OCI-LY1 (cell line): ENCODE measurements at regions not wholly inside any gene's neighbourhood (a gene's known extent, or its start where the extent isn't known, plus 50 kb on each side); places are given as distances from the start of the nearest gene placed in this dataset.

Experiments used
- H2AFZ ChIP-seq: fragments of 200-600 bp; sonication (generic), shearing (Covaris generic); 2 replicates; pipeline ENCODE4 v1.6.0; 2014; ENCODE audit warnings: antibody characterized with exemption, mild to moderate bottlenecking, low read length
- H3F3A ChIP-seq: fragments of 200-600 bp; sonication (generic), shearing (Covaris generic); 2 replicates; pipeline ENCODE4 v1.6.0; 2014; ENCODE audit warnings: mild to moderate bottlenecking, antibody characterized with exemption, low read length, moderate library complexity; ENCODE audit not compliant: insufficient read depth
- H3K27ac ChIP-seq: fragments of 200-600 bp; sonication (generic); 2 replicates; pipeline ENCODE4 v1.5.1; 2014; ENCODE audit warnings: low read length, mixed run types, mild to moderate bottlenecking, low read depth; ENCODE audit not compliant: poor library complexity, severe bottlenecking
- H3K27me3 ChIP-seq: fragments of 200-600 bp; sonication (generic); 2 replicates; pipeline ENCODE4 v1.6.0; 2014; ENCODE audit warnings: antibody characterized with exemption, mild to moderate bottlenecking, low read length, moderate library complexity; ENCODE audit not compliant: insufficient read depth
- H3K36me3 ChIP-seq: fragments of 200-600 bp; sonication (generic); 2 replicates; pipeline ENCODE4 v1.6.1; 2014; ENCODE audit warnings: mild to moderate bottlenecking, antibody characterized with exemption, low read length, moderate library complexity, mixed read lengths; ENCODE audit not compliant: insufficient read depth
- H3K4me1 ChIP-seq: fragments of 200-600 bp; sonication (generic); 2 replicates; pipeline ENCODE4 v1.5.1; 2014; ENCODE audit warnings: mild to moderate bottlenecking, low read length, moderate library complexity; ENCODE audit not compliant: insufficient read depth, severe bottlenecking
- H3K4me2 ChIP-seq: fragments of 200-600 bp; sonication (generic), shearing (Covaris generic); 2 replicates; pipeline ENCODE4 v1.6.1; 2014; ENCODE audit warnings: low read length
- H3K4me3 ChIP-seq: fragments of 200-600 bp; sonication (generic); 2 replicates; pipeline ENCODE4 v1.5.1; 2014; ENCODE audit warnings: low read length, low read depth, mild to moderate bottlenecking, mixed read lengths; ENCODE audit not compliant: poor library complexity, severe bottlenecking
- H3K79me2 ChIP-seq: fragments of 200-600 bp; shearing (Covaris generic); 2 replicates; pipeline ENCODE4 v1.6.1; 2016; ENCODE audit warnings: mixed run types, low read length, mixed read lengths; ENCODE audit not compliant: insufficient read depth
- H3K9ac ChIP-seq: fragments of 200-600 bp; sonication (generic), shearing (Covaris generic); 2 replicates; pipeline ENCODE4 v1.6.1; 2014; ENCODE audit warnings: mild to moderate bottlenecking, low read length, mixed read lengths
- H3K9me2 ChIP-seq: fragments of 200-600 bp; sonication (generic), shearing (Covaris generic); 2 replicates; pipeline ENCODE4 v1.6.1; 2014; ENCODE audit warnings: low read depth, mild to moderate bottlenecking, low read length, mixed read lengths
- H3K9me3 ChIP-seq: fragments of 200-600 bp; shearing (Covaris generic); 2 replicates; pipeline ENCODE4 v1.6.1; 2014; ENCODE audit warnings: low read length, mixed read lengths
- H4K20me1 ChIP-seq: fragments of 200-600 bp; sonication (generic), shearing (Covaris generic); 2 replicates; pipeline ENCODE4 v1.6.0; 2016; ENCODE audit warnings: mild to moderate bottlenecking, low read length; ENCODE audit not compliant: insufficient read depth
- CTCF ChIP-seq: fragments of 200-600 bp; sonication (generic), shearing (Covaris generic); IDR thresholded peaks from 2 replicates; pipeline ENCODE4 v1.5.1; 2017; ENCODE audit warnings: mild to moderate bottlenecking, antibody characterized with exemption, low read length, moderate library complexity, mixed read lengths
- EZH2 ChIP-seq: fragments of 200-600 bp; sonication (generic), shearing (Covaris generic); IDR thresholded peaks from 2 replicates; pipeline ENCODE4 v1.8.0; 2017; ENCODE audit warnings: borderline replicate concordance, mixed run types, mild to moderate bottlenecking, antibody characterized with exemption, low read length, moderate library complexity, mixed read lengths

DNA sequence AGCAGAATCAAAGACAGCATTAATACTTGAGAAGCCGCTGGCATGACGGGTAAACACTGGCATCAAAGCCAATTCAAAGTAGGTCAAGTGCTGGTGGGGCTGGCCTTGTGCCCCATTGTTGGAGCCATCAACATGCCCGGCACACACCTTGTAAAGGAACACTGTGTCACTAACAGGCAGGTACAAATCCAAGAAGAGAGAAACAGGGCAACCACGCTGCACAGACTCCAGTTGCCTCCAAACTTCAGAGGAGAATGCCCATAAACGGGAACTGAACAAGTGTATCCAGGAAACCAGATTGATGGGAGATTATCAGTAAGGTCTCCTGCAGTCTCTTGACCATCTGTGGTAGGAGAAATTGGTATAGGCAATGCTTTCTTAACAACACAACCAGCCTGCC is 127.0 kb upstream of the STXBP5 start:
- Histone ChIP-seq H3K4me3 (no peak overlapping the region), H3K27me3 (no peaks in the 10 kb centered on the region), H3K27ac (no peak overlapping the region), H3K36me3 (no peaks in the 10 kb centered on the region), H3K4me2 (no peak overlapping the region), H4K20me1 (no peaks in the 10 kb centered on the region), H3K4me1 (no peaks in the 10 kb centered on the region), H2AFZ (no peak overlapping the region), H3K9me2 (no peaks in the 10 kb centered on the region), H3F3A (no peaks in the 10 kb centered on the region), H3K9ac (no peak overlapping the region), H3K79me2 (no peaks in the 10 kb centered on the region), H3K9me3 (no peaks in the 10 kb centered on the region)
- TF ChIP-seq CTCF (no peak), EZH2 (no peak)

DNA sequence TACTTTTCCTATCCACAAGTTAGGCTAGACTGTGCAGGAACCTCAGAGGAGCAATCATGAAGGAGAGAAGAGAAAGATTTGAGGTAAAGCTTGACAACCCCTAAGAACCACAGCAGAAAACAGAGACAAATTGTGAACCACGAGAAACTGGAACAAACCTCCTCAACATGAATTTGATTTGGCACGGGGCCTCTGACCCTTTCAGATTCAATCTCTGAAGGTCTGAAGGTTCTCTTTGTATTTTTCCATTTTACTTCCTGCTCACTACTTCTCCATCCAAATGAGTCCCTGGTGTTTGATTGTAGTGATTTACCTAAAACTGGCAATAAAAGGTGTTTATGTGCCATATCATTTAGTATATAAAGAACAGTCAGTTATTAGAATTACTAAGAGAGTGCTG is 126.1 kb upstream of the STXBP5 start:
- no peaks in the 10 kb centered on the region for H3K79me2 ChIP-seq
- H3K4me3 ChIP-seq: no peak overlapping the region
- H3K4me2 ChIP-seq: no peak overlapping the region
- no peaks in the 10 kb centered on the region for H3K27me3 ChIP-seq
- H3K27ac ChIP-seq: no peak overlapping the region
- no peaks in the 10 kb centered on the region for H3K4me1 ChIP-seq
- no peak overlapping the region for H3K9ac ChIP-seq
- TF ChIP-seq CTCF: no peak
- no peak for TF ChIP-seq EZH2
- no peaks in the 10 kb centered on the region for H3K9me3 ChIP-seq
- no peak overlapping the region for H2AFZ ChIP-seq
- no peaks in the 10 kb centered on the region for H3K36me3 ChIP-seq
- H3F3A ChIP-seq: no peaks in the 10 kb centered on the region
- no peaks in the 10 kb centered on the region for H4K20me1 ChIP-seq
- no peaks in the 10 kb centered on the region for H3K9me2 ChIP-seq

DNA sequence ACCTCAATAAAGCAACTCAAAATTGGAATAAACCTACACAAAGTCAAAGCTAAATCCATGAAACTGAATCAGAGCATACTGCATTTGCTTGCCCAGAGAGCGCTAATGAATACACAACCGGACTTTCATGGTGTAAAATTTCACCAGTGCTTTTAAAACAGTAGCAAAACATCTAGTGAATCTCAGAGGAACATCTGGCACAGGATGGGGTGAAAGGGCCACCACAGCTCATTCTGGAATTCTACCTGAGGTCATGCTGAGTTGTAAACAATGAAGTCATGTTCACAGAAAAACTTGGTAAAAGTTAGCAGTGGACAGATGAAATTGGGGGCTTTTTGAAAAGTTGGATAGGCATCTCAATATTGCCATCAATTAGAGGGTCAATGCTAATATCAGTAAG is 125.6 kb upstream of the STXBP5 start:
- no peak overlapping the region for H3K4me2 ChIP-seq
- no peak for TF ChIP-seq EZH2
- no peak for TF ChIP-seq CTCF
- H3F3A ChIP-seq: no peaks in the 10 kb centered on the region
- H3K4me1 ChIP-seq: no peaks in the 10 kb centered on the region
- no peak overlapping the region for H3K4me3 ChIP-seq
- no peaks in the 10 kb centered on the region for H3K36me3 ChIP-seq
- H3K9me2 ChIP-seq: no peaks in the 10 kb centered on the region
- H2AFZ ChIP-seq: no peak overlapping the region
- H4K20me1 ChIP-seq: no peaks in the 10 kb centered on the region
- H3K27me3 ChIP-seq: no peaks in the 10 kb centered on the region
- no peaks in the 10 kb centered on the region for H3K9me3 ChIP-seq
- no peak overlapping the region for H3K27ac ChIP-seq
- no peak overlapping the region for H3K9ac ChIP-seq
- H3K79me2 ChIP-seq: no peaks in the 10 kb centered on the region
